ENCODE measurements at regions not wholly inside any gene's neighbourhood (a gene's known extent, or its start where the extent isn't known, plus 50 kb on each side); places are given as distances from the start of the nearest gene placed in this dataset.

DNA sequence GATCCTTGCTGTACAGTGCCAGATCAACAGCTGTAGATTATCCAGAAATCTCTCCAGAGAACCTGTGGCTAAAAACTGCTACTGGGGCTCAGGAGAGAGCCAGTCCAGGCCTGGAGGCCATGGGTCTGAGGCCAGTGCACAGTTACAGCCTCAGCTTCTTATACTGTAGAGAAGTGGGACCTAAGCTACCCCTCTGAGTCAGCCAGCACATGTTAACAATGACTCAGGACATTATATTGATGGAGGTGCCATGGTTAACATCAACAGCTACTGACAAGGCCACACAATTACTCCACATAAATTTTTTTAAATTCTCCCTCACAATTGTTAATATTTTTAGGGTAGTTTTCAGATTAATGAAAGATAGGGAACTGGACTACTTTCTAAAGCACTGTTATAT is 138.5 kb downstream of the RBM26 start:
- TF ChIP-seq, protein P1, sequence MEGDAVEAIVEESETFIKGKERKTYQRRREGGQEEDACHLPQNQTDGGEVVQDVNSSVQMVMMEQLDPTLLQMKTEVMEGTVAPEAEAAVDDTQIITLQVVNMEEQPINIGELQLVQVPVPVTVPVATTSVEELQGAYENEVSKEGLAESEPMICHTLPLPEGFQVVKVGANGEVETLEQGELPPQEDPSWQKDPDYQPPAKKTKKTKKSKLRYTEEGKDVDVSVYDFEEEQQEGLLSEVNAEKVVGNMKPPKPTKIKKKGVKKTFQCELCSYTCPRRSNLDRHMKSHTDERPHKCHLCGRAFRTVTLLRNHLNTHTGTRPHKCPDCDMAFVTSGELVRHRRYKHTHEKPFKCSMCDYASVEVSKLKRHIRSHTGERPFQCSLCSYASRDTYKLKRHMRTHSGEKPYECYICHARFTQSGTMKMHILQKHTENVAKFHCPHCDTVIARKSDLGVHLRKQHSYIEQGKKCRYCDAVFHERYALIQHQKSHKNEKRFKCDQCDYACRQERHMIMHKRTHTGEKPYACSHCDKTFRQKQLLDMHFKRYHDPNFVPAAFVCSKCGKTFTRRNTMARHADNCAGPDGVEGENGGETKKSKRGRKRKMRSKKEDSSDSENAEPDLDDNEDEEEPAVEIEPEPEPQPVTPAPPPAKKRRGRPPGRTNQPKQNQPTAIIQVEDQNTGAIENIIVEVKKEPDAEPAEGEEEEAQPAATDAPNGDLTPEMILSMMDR (IDR thresholded peaks at IDR 0.05; ENCODE audit: insufficient read depth, low read length, severe bottlenecking) = no peak
- DNase-seq (ENCODE audit: low read depth) = peak; percentile 36
- peaks cover 1% of the 10 kb centered on the region for H3K27me3 ChIP-seq (ENCODE audit: control insufficient read depth, insufficient read depth, low read length)
- FAIRE-seq = no peak
- H3K4me3 ChIP-seq (ENCODE audit: low read depth, low read length) = no peak overlapping the region
- no peaks in the 10 kb centered on the region for H3K36me3 ChIP-seq (ENCODE audit: control insufficient read depth, insufficient read depth, low read length)

DNA sequence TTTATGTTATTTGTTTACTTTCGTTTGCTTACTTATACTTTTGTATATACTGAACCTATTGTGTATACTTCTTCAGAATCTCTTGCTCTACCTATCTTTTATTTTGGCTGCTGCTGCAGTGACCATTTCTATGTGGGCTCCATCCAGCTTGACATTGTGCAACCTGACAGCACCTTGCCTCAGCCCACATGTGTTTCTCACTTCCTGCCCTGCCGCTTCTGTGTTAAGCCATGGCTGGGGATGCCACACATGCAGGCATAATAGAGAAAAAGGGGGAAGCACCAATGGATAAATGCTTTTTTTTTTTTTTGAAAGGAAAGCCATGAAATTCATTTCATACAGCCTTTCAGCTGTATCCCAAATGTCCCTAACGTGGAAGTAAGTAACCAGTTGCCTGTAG is 147.6 kb downstream of the RBM26 start:
- DNase-seq (ENCODE audit: low read depth) = no peak
- no peak for FAIRE-seq
- H3K27me3 ChIP-seq (ENCODE audit: control insufficient read depth, insufficient read depth, low read length) = no peaks in the 10 kb centered on the region
- TF ChIP-seq, protein P1 (IDR thresholded peaks at IDR 0.05; ENCODE audit: insufficient read depth, low read length, severe bottlenecking) = no peak
- H3K4me3 ChIP-seq (ENCODE audit: low read depth, low read length) = no peak overlapping the region
- no peaks in the 10 kb centered on the region for H3K36me3 ChIP-seq (ENCODE audit: control insufficient read depth, insufficient read depth, low read length)

DNA sequence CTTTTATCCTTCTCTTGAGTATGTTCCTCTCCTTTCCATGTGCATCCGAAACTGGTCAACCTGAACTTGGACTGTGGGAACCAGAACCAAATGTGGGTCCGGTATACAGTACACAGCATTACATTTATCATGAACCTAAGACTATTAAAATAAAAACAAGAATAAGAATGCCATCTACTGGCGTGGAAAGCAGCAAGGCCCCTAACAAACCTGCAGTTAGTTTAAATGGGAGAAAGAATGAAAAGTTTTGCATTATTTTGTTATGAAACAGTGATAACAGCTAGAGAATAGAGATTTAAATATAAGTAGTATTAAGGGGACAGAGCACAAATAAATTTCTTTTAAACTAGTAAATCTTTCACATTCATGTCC is 159.5 kb downstream of the RBM26 start:
- H3K4me3 ChIP-seq (ENCODE audit: low read depth, low read length) = no peak overlapping the region
- no peaks in the 10 kb centered on the region for H3K36me3 ChIP-seq (ENCODE audit: control insufficient read depth, insufficient read depth, low read length)
- peak; percentile 21 for DNase-seq (ENCODE audit: low read depth)
- TF ChIP-seq, protein P1 (IDR thresholded peaks at IDR 0.05; ENCODE audit: insufficient read depth, low read length, severe bottlenecking) = peak; percentile 29
- FAIRE-seq = no peak
- no peaks in the 10 kb centered on the region for H3K27me3 ChIP-seq (ENCODE audit: control insufficient read depth, insufficient read depth, low read length)

DNA sequence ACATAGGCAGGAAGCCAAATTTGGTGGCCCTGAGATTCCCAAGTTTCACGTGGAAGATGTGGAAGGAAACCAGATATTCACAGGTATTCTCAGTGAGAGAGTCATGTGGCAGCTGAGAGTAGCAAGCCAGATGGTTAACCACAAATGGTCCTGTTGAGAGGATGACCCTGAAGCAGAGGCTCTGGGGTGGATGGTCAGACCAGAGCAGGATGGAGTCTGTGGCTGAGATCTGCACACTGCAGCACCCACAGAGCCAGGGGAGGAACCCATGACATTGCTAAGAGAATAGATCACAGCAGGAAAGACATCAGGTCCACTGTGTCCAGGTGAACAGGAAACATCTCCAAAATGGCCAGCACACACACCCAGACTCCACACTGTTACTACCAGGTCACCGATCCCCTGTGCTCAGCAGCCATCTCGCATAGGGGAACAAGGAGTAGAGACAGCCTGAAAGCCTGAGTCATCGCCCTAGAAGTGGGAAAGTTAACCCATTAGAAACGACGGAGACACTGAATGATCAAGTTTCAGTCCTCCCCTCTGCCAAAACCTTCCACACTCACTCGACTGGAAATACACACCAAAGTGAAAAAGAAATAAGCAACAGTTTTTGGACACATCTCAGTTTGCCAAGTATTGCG is 160.0 kb downstream of the RBM26 start:
- Histone ChIP-seq H3K4me3 (ENCODE audit: low read depth, low read length) (no peak overlapping the region), H3K27me3 (ENCODE audit: control insufficient read depth, insufficient read depth, low read length) (no peaks in the 10 kb centered on the region), H3K36me3 (ENCODE audit: control insufficient read depth, insufficient read depth, low read length) (no peaks in the 10 kb centered on the region)
- FAIRE-seq (peak; percentile 77), DNase-seq (ENCODE audit: low read depth) (peak; percentile 13)
- TF ChIP-seq, protein P1 (IDR thresholded peaks at IDR 0.05; ENCODE audit: insufficient read depth, low read length, severe bottlenecking) = no peak

DNA sequence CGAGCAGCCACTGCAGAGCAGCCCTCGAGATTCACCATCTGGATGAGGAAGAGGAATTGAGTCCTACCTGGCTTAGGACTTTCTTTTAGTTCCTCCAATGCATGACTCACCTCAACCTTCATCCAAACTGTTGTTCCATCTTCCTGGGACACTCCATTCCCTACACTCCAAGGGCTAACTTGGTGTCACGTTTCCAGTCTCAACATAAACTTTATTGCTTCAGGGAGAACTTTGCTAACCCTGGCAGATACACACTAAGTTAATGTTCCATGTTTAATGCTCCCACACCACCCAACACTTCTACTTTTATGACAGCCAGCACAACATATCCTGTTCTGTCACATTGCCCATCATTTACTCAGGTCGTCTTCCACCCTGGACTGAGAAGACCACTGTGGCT is 164.4 kb downstream of the RBM26 start:
- TF ChIP-seq, protein P1 (IDR thresholded peaks at IDR 0.05; ENCODE audit: insufficient read depth, low read length, severe bottlenecking) = no peak
- FAIRE-seq = no peak
- Histone ChIP-seq H3K4me3 (ENCODE audit: low read depth, low read length) (no peak overlapping the region), H3K36me3 (ENCODE audit: control insufficient read depth, insufficient read depth, low read length) (no peaks in the 10 kb centered on the region), H3K27me3 (ENCODE audit: control insufficient read depth, insufficient read depth, low read length) (no peaks in the 10 kb centered on the region)
- no peak for DNase-seq (ENCODE audit: low read depth)

DNA sequence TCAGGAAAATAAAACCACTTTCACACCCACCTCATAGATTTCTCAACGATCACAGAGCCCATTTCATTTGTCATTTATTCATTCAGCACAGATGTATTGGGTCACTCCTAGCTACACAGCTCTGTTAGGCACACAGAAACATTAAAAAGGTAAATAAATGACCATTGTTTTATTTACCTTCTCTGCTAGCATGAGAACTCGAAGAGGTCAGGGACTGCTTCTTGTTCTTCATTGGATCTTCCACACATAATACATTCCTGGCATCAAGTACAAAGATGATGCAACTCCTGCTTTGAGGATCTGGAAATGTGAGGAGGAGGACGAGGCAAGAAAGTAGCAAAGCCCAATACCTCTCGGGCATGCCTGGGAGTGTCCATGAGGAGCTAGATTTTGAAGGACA is 168.1 kb downstream of the RBM26 start:
- H3K36me3 ChIP-seq (ENCODE audit: control insufficient read depth, insufficient read depth, low read length) = no peaks in the 10 kb centered on the region
- no peak overlapping the region for H3K4me3 ChIP-seq (ENCODE audit: low read depth, low read length)
- no peaks in the 10 kb centered on the region for H3K27me3 ChIP-seq (ENCODE audit: control insufficient read depth, insufficient read depth, low read length)
- FAIRE-seq (no peak), DNase-seq (ENCODE audit: low read depth) (peak; percentile 20)
- TF ChIP-seq, protein P1 (IDR thresholded peaks at IDR 0.05; ENCODE audit: insufficient read depth, low read length, severe bottlenecking) = no peak

All from bronchial epithelial cell (primary cell).